Hepatocyte (in vitro differentiated cells): ENCODE measurements at regions not wholly inside any gene's neighbourhood (a gene's known extent, or its start where the extent isn't known, plus 50 kb on each side); places are given as distances from the start of the nearest gene placed in this dataset.
"Not testable (repeated sequence)": the region's sequence is repeated elsewhere in the genome, so short reads cannot be mapped to it uniquely, and the experiment has no call there.

ENCODE experiments used
- DNase-seq: peaks from one replicate; pipeline ENCODE4 v3.0.0-alpha.2; 2016; ENCODE audit warnings: low spot score
- H2AFZ ChIP-seq: fragments of 200-600 bp; sonication (generic); 2 replicates; pipeline ENCODE4 v1.6.0; 2016; ENCODE audit warnings: antibody characterized with exemption, mild to moderate bottlenecking
- H3K27ac ChIP-seq: fragments of 200-600 bp; sonication (generic); 2 replicates; pipeline ENCODE4 v1.5.1; 2016; ENCODE audit warnings: mild to moderate bottlenecking
- H3K27me3 ChIP-seq: fragments of 200-600 bp; sonication (generic); 2 replicates; pipeline ENCODE4 v1.6.1; 2016
- H3K36me3 ChIP-seq: fragments of 200-600 bp; sonication (generic); replicated peaks from 2 replicates; pipeline ENCODE4 v1.5.1; 2016; ENCODE audit warnings: low read depth; ENCODE audit not compliant: insufficient read depth
- H3K4me1 ChIP-seq: fragments of 200-600 bp; sonication (generic); 2 replicates; pipeline ENCODE4 v1.5.1; 2016; ENCODE audit warnings: mild to moderate bottlenecking, moderate library complexity; ENCODE audit not compliant: insufficient read depth
- H3K4me2 ChIP-seq: fragments of 200-600 bp; sonication (generic); 2 replicates; pipeline ENCODE4 v1.6.0; 2016
- H3K4me3 ChIP-seq: fragments of 200-600 bp; sonication (generic); 2 replicates; pipeline ENCODE4 v1.5.1; 2016; ENCODE audit warnings: mild to moderate bottlenecking
- H3K79me2 ChIP-seq: fragments of 200-600 bp; sonication (generic); 2 replicates; pipeline ENCODE4 v1.6.0; 2017; ENCODE audit warnings: mild to moderate bottlenecking
- H3K9me2 ChIP-seq: fragments of 200-600 bp; sonication (generic); replicated peaks from 2 replicates; pipeline ENCODE4 v1.6.0; 2017; ENCODE audit warnings: mild to moderate bottlenecking; ENCODE audit not compliant: insufficient read depth
- H3K9me3 ChIP-seq: fragments of 200-600 bp; sonication (generic); 2 replicates; pipeline ENCODE4 v1.5.1; 2016; ENCODE audit warnings: low read depth, mild to moderate bottlenecking
- H4K20me1 ChIP-seq: fragments of 200-600 bp; sonication (generic); 2 replicates; pipeline ENCODE4 v1.6.0; 2016; ENCODE audit warnings: mild to moderate bottlenecking; ENCODE audit not compliant: insufficient read depth, poor library complexity, severe bottlenecking
- CTCF ChIP-seq: fragments of 200-600 bp; sonication (generic); IDR thresholded peaks from 2 replicates; pipeline ENCODE4 v1.5.1; 2016; ENCODE audit warnings: antibody characterized with exemption, mild to moderate bottlenecking; ENCODE audit not compliant: poor library complexity
- EZH2 ChIP-seq: fragments of 200-600 bp; sonication (generic); IDR thresholded peaks from 2 replicates; pipeline ENCODE4 v1.6.1; 2016; ENCODE audit warnings: antibody characterized with exemption, mild to moderate bottlenecking, borderline replicate concordance
- EZH2phosphoT487 ChIP-seq: fragments of 200-600 bp; sonication (generic); IDR thresholded peaks from one replicate; pipeline ENCODE4 v1.6.1; 2018; ENCODE audit warnings: antibody characterized with exemption, mild to moderate bottlenecking, low read depth, moderate library complexity; ENCODE audit not compliant: unreplicated experiment, severe bottlenecking
- WGBS: methylation state at CpG from one replicate; pipeline ENCODE4 v1.1.6; 2016; ENCODE audit warnings: low lambda C conversion rate; ENCODE audit errors: missing lambda C conversion rate; 5-methylcytosine and 5-hydroxymethylcytosine counted together

GRCh38 chr7:131665021-131665420 is 108.6 kb upstream of the PODXL start:
- no peak for DNase-seq
- 91% methylated on average over 3 of the region's 3 CpGs for WGBS
- no peak overlapping the region for H3K27ac ChIP-seq

DNA sequence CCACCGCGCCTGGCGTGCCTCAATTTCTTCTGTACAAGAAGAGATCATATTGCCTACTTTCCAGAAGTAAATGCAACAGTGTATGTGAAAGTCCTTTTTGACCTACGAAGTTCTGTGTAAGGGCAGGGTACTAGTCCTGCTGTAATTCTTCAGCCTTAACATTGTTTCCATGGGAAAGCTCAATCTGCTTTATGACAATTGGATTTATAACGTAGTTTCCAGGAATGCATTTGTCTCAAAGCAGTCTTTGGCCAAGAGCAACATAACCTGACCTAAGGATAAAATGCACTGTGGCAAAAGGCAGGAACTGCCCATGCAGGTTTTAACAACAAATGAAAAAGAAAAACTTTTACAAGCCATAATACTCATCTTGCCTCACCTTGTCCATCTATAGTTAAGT is 108.1 kb upstream of the PODXL start:
- no peak for DNase-seq
- TF ChIP-seq EZH2phosphoT487 (no peak), EZH2 (no peak), CTCF (no peak)

More at GRCh38 chr7:131665021-131665420, 108.6 kb upstream of the PODXL start:
- no peaks in the 10 kb centered on the region for H3K9me3 ChIP-seq
- no peaks in the 10 kb centered on the region for H4K20me1 ChIP-seq
- H3K27me3 ChIP-seq, result no peaks in the 10 kb centered on the region
- H3K4me2 ChIP-seq, result no peak overlapping the region
- no peak overlapping the region for H2AFZ ChIP-seq
- H3K9me2 ChIP-seq, result no peaks in the 10 kb centered on the region
- no peaks in the 10 kb centered on the region for H3K4me1 ChIP-seq
- H3K79me2 ChIP-seq, result no peaks in the 10 kb centered on the region
- no peak overlapping the region for H3K4me3 ChIP-seq
- TF ChIP-seq CTCF (no peak), EZH2 (no peak), EZH2phosphoT487 (no peak)
- H3K36me3 ChIP-seq, result no peaks in the 10 kb centered on the region

GRCh38 chr7:131662301-131662873 is 106.0 kb upstream of the PODXL start:
- not testable (repeated sequence) for H2AFZ ChIP-seq, H3K27ac ChIP-seq, H3K4me3 ChIP-seq, H4K20me1 ChIP-seq, H3K36me3 ChIP-seq, H3K4me2 ChIP-seq, H3K4me1 ChIP-seq, H3K27me3 ChIP-seq, DNase-seq, H3K79me2 ChIP-seq, H3K9me2 ChIP-seq, H3K9me3 ChIP-seq
- 83% methylated on average over 15 of the region's 15 CpGs for WGBS

More for the DNA sequence above, 108.1 kb upstream of the PODXL start:
- WGBS, result 91% methylated on average over 5 of the region's 5 CpGs
- Histone ChIP-seq H3K36me3 (no peaks in the 10 kb centered on the region), H3K4me2 (no peak overlapping the region), H2AFZ (no peak overlapping the region), H3K4me1 (no peaks in the 10 kb centered on the region), H4K20me1 (no peaks in the 10 kb centered on the region), H3K79me2 (no peaks in the 10 kb centered on the region), H3K4me3 (no peak overlapping the region), H3K9me2 (no peaks in the 10 kb centered on the region), H3K9me3 (no peaks in the 10 kb centered on the region), H3K27me3 (no peaks in the 10 kb centered on the region), H3K27ac (no peak overlapping the region)

- H3K4me1 ChIP-seq, result no peaks in the 10 kb centered on the region
- TF ChIP-seq EZH2phosphoT487 (no peak), CTCF (no peak), EZH2 (no peak)
- H3K4me2 ChIP-seq, result no peak overlapping the region
- no peaks in the 10 kb centered on the region for H3K9me3 ChIP-seq
- H3K36me3 ChIP-seq, result no peaks in the 10 kb centered on the region
- no peaks in the 10 kb centered on the region for H3K79me2 ChIP-seq
- H4K20me1 ChIP-seq, result no peaks in the 10 kb centered on the region
- H3K27me3 ChIP-seq, result no peaks in the 10 kb centered on the region
- no peak overlapping the region for H3K27ac ChIP-seq
- no peak for DNase-seq
- H3K4me3 ChIP-seq, result no peak overlapping the region
- H2AFZ ChIP-seq, result no peak overlapping the region
- 75% methylated on average over 3 of the region's 3 CpGs for WGBS
- H3K9me2 ChIP-seq, result no peaks in the 10 kb centered on the region
These were observed 101.5 kb upstream of the PODXL start for GRCh38 chr7:131657881-131658280.
